H1 (cell line): ENCODE measurements at regions not wholly inside any gene's neighbourhood (a gene's known extent, or its start where the extent isn't known, plus 50 kb on each side); places are given as distances from the start of the nearest gene placed in this dataset.
A peak's percentile ranks its signal among the peaks of the same experiment; 100 is the strongest.

Source experiments
- CTCF ChIA-PET: fragments of 300-600 bp; sonication (Branson Sonifier 250); formaldehyde crosslinking; loops from one replicate; lab custom pipeline; 2021; ENCODE audit not compliant: partially characterized antibody; lab: Charles Lee
- POLR2A ChIA-PET: fragments of 300-600 bp; sonication (Branson Sonifier 250); formaldehyde crosslinking; loops from one replicate; lab custom pipeline; 2021; ENCODE audit warnings: inconsistent platforms; ENCODE audit not compliant: partially characterized antibody; lab: Charles Lee
- DNase-seq, 2 experiments: peaks; one replicate each; pipeline versions ENCODE4 v3.0.0 to v3.0.0-alpha.2; 2010 to 2022; ENCODE audit warnings: low spot score in 2 of 2, low read depth in 1 of 2, mixed read lengths in 1 of 2
- FAIRE-seq: peaks from 2 replicates; lab custom pipeline; 2011; peaks lifted over from hg19 to GRCh38; lab: Jason Lieb, UNC
- H2AFZ ChIP-seq: 2 replicates; pipeline ENCODE4 v1.8.1; 2012; ENCODE audit warnings: low read length, inconsistent platforms
- H2AK5ac ChIP-seq: 2 replicates; pipeline ENCODE4 v1.6.1; 2013; ENCODE audit warnings: low read depth, low read length
- H2BK120ac ChIP-seq: replicated peaks from 2 replicates; pipeline ENCODE3; 2013; ENCODE audit warnings: low read depth, low read length, inconsistent platforms
- H2BK12ac ChIP-seq: 2 replicates; pipeline ENCODE4 v1.6.1; 2013; ENCODE audit warnings: low read depth, low read length
- H2BK15ac ChIP-seq: 2 replicates; pipeline ENCODE4 v1.6.1; 2013; ENCODE audit warnings: low read length
- H2BK20ac ChIP-seq: 2 replicates; pipeline ENCODE4 v1.6.1; 2013; ENCODE audit warnings: low read length
- H2BK5ac ChIP-seq: 2 replicates; pipeline ENCODE4 v1.6.1; 2013; ENCODE audit warnings: low read depth, low read length
- H3K14ac ChIP-seq: 2 replicates; pipeline ENCODE4 v1.6.1; 2013; ENCODE audit warnings: inconsistent platforms; ENCODE audit not compliant: insufficient read length
- H3K18ac ChIP-seq: 2 replicates; pipeline ENCODE4 v1.6.1; 2013; ENCODE audit warnings: low read length; ENCODE audit errors: extremely low read depth
- H3K23ac ChIP-seq: 2 replicates; pipeline ENCODE4 v1.6.1; 2013; ENCODE audit warnings: inconsistent platforms; ENCODE audit not compliant: insufficient read length
- H3K23me2 ChIP-seq: 2 replicates; pipeline ENCODE4 v1.6.1; 2013; ENCODE audit warnings: low read depth, low read length
- H3K27ac ChIP-seq: 2 replicates; pipeline ENCODE4 v1.6.1; 2011; ENCODE audit warnings: low read depth, low read length, inconsistent platforms
- H3K27me3 ChIP-seq, 4 experiments: replicated peaks in 1 of 4; 1 replicate in 1 of 4; 2 replicates in 3 of 4; pipeline versions ENCODE4 v1.6.1 to v1.8.1; 2011 to 2013; ENCODE audit warnings: low read length in 3 of 4, mild to moderate bottlenecking in 3 of 4, inconsistent platforms in 2 of 4, mixed read lengths in 2 of 4, moderate library complexity in 1 of 4; ENCODE audit not compliant: control insufficient read depth in 3 of 4, insufficient read depth in 3 of 4; ENCODE audit errors: extremely low read depth in 1 of 4
- H3K36me3 ChIP-seq, 4 experiments: 2 replicates each; pipeline versions ENCODE4 v1.6.1 to v1.8.1; 2011 to 2013; ENCODE audit warnings: mild to moderate bottlenecking in 4 of 4, low read length in 3 of 4, moderate library complexity in 2 of 4, control low read depth in 1 of 4, inconsistent platforms in 1 of 4; ENCODE audit not compliant: insufficient read depth in 4 of 4, control insufficient read depth in 2 of 4
- H3K4ac ChIP-seq: replicated peaks from 2 replicates; pipeline ENCODE3; 2013; ENCODE audit warnings: low read length, low read depth, mixed read lengths, inconsistent platforms; ENCODE audit not compliant: insufficient read length
- H3K4me1 ChIP-seq, 4 experiments: replicated peaks in 1 of 4; 1 replicate in 1 of 4; 2 replicates in 3 of 4; pipeline versions ENCODE4 v1.6.1 to v1.8.1; 2011 to 2013; ENCODE audit warnings: low read length in 3 of 4, inconsistent platforms in 2 of 4, mixed read lengths in 1 of 4; ENCODE audit not compliant: insufficient read depth in 4 of 4, control insufficient read depth in 3 of 4
- H3K4me2 ChIP-seq, 2 experiments: 2 replicates each; pipeline versions ENCODE4 v1.6.1 to v1.8.1; 2011 to 2013; ENCODE audit warnings: low read depth in 2 of 2, low read length in 2 of 2, control low read depth in 1 of 2, inconsistent platforms in 1 of 2, mild to moderate bottlenecking in 1 of 2; ENCODE audit not compliant: insufficient read depth in 1 of 2
- H3K4me3 ChIP-seq, 4 experiments: fragments of 200-600, 300-600 bp in 1 of 4; sonication (generic), shearing (Covaris generic), sonication (Bioruptor Twin) in 1 of 4; 2 replicates each; pipeline versions ENCODE4 v1.5.1 to v1.8.1; 2011 to 2016; ENCODE audit warnings: low read length in 4 of 4, low read depth in 3 of 4, control low read depth in 2 of 4, inconsistent platforms in 2 of 4, mild to moderate bottlenecking in 2 of 4, mixed read lengths in 1 of 4, moderate library complexity in 1 of 4; ENCODE audit not compliant: insufficient read depth in 2 of 4; ENCODE audit errors: extremely low read depth in 1 of 4
- H3K56ac ChIP-seq: replicated peaks from 2 replicates; pipeline ENCODE3; 2013; ENCODE audit warnings: low read depth, mild to moderate bottlenecking, mixed read lengths, low read length, inconsistent platforms; ENCODE audit not compliant: insufficient read length
- H3K79me1 ChIP-seq: 2 replicates; pipeline ENCODE4 v1.6.1; 2013; ENCODE audit warnings: low read depth, low read length, control low read depth
- H3K79me2 ChIP-seq, 2 experiments: 2 replicates each; pipeline versions ENCODE4 v1.6.1 to v1.8.1; 2012 to 2013; ENCODE audit warnings: low read length in 2 of 2, mild to moderate bottlenecking in 2 of 2, inconsistent platforms in 1 of 2; ENCODE audit not compliant: insufficient read depth in 2 of 2, control insufficient read depth in 1 of 2
- H3K9ac ChIP-seq, 4 experiments: replicated peaks in 1 of 4; 1 replicate in 1 of 4; 2 replicates in 3 of 4; pipeline versions ENCODE4 v1.6.1 to v1.8.1; 2011 to 2013; ENCODE audit warnings: low read depth in 3 of 4, low read length in 3 of 4, control low read depth in 2 of 4, mild to moderate bottlenecking in 2 of 4, moderate library complexity in 2 of 4, inconsistent platforms in 1 of 4; ENCODE audit errors: extremely low read depth in 1 of 4
- H3K9me3 ChIP-seq, 2 experiments: 2 replicates each; pipeline versions ENCODE4 v1.6.1 to v1.8.1; 2012 to 2013; ENCODE audit warnings: mild to moderate bottlenecking in 2 of 2, moderate library complexity in 2 of 2, control low read depth in 1 of 2, inconsistent platforms in 1 of 2, low read depth in 1 of 2, low read length in 1 of 2, mixed read lengths in 1 of 2; ENCODE audit not compliant: insufficient read depth in 2 of 2
- H4K20me1 ChIP-seq, 2 experiments: replicated peaks in 1 of 2; 2 replicates each; pipeline versions ENCODE3 to v1.8.1; 2011 to 2013; ENCODE audit warnings: inconsistent platforms in 2 of 2, low read length in 2 of 2, mild to moderate bottlenecking in 1 of 2; ENCODE audit not compliant: insufficient read depth in 2 of 2, control insufficient read depth in 1 of 2
- H4K5ac ChIP-seq: 2 replicates; pipeline ENCODE4 v1.6.1; 2013; ENCODE audit warnings: low read length, low read depth, mixed read lengths, inconsistent platforms; ENCODE audit not compliant: insufficient read length
- H4K8ac ChIP-seq: 2 replicates; pipeline ENCODE4 v1.8.0; 2013; ENCODE audit warnings: mild to moderate bottlenecking, moderate library complexity, low read length, inconsistent platforms; ENCODE audit not compliant: insufficient read depth; ENCODE audit errors: extremely low read depth
- H4K91ac ChIP-seq: replicated peaks from 2 replicates; pipeline ENCODE3; 2013; ENCODE audit warnings: low read length, mixed read lengths, inconsistent platforms; ENCODE audit not compliant: insufficient read length
- BACH1 ChIP-seq: IDR thresholded peaks from 2 replicates; pipeline ENCODE4 v1.6.1; 2012; ENCODE audit warnings: low read length, improper control_type of control experiment
- FOSL1 ChIP-seq: IDR thresholded peaks from 2 replicates; pipeline ENCODE4 v1.6.1; 2011; ENCODE audit warnings: mild to moderate bottlenecking, low read depth, low read length, moderate library complexity; ENCODE audit not compliant: insufficient read depth
- MAFK ChIP-seq: IDR thresholded peaks from 2 replicates; pipeline ENCODE4 v1.6.1; 2012; ENCODE audit warnings: low read depth, mild to moderate bottlenecking, improper control_type of control experiment, low read length
- SP4 ChIP-seq: IDR thresholded peaks from 2 replicates; pipeline ENCODE4 v1.6.1; 2012; ENCODE audit warnings: low read length, inconsistent platforms
- SUZ12 ChIP-seq: fragments of 200-600 bp; sonication (generic); IDR thresholded peaks from 2 replicates; pipeline ENCODE4 v1.6.1; 2012; ENCODE audit warnings: mild to moderate bottlenecking, inconsistent platforms, low read length, moderate library complexity, mixed read lengths
- WGBS, 2 experiments: shearing (Covaris generic) in 1 of 2; methylation state at CpG; one replicate each; pipeline versions ENCODE4 v1.1.6 to v1.1.7; 2013 to 2015; ENCODE audit warnings: low lambda C conversion rate in 2 of 2, mixed read lengths in 2 of 2, inconsistent platforms in 1 of 2, low coverage in 1 of 2, missing lambda C conversion rate in 1 of 2; ENCODE audit not compliant: insufficient replicate concordance in 2 of 2, insufficient coverage in 1 of 2, insufficient read length in 1 of 2; ENCODE audit errors: extremely low coverage in 1 of 2, missing lambda C conversion rate in 1 of 2; 5-methylcytosine and 5-hydroxymethylcytosine counted together

DNA sequence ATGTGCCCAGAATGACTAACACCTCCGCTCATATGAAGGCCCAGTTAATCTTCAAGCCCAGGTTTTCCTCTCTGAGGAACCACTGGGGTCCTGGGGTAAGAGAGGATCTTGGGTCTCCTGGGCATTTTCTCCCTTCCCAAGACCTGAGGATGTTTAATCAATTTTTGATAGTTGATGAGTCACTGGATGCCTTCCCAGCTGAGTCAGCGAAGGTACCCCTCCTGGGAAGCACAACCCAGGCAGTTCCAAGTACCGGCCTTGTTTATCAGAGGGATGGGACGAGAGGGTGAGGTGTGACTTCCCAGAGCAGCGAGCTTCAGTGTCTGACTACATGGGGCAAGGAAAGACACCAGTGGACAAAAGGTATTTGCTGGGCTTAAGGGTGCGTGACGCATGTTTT is 119.6 kb upstream of the IL12B start:
- Histone ChIP-seq H2AFZ (no peak overlapping the region), H3K27me3 (no peaks in the 10 kb centered on the region), H4K8ac (no peak overlapping the region), H4K5ac (no peak overlapping the region), H3K79me2 (no peaks in the 10 kb centered on the region), H4K20me1 (no peaks in the 10 kb centered on the region), H2AK5ac (no peak overlapping the region), H3K56ac (no peak overlapping the region), H3K14ac (no peak overlapping the region), H3K79me1 (no peaks in the 10 kb centered on the region), H3K4ac (no peak overlapping the region), H3K4me1 (no peaks in the 10 kb centered on the region), H3K9me3 (no peaks in the 10 kb centered on the region), H3K23ac (no peak overlapping the region), H3K36me3 (no peaks in the 10 kb centered on the region), H2BK5ac (no peak overlapping the region), H3K18ac (no peak overlapping the region), H2BK120ac (no peak overlapping the region), H3K9ac (no peak overlapping the region), H4K91ac (no peak overlapping the region), H2BK12ac (no peak overlapping the region), H2BK15ac (no peak overlapping the region), H2BK20ac (no peak overlapping the region), H3K27ac (no peak overlapping the region), H3K4me2 (no peak overlapping the region), H3K23me2 (no peaks in the 10 kb centered on the region), H3K4me3 (no peak overlapping the region)
- no peak for DNase-seq
- ChIA-PET CTCF (interaction anchor here (1.2 to 9.1 kb wide), 5 partner anchors 7 to 537 kb away, joined by 3 to 74 read pairs (median 7); no protein-coding TSS in a partner anchor), POLR2A (no interaction called here)
- 94% methylated on average over 7 of the region's 7 CpGs; no CpG with 5 or more reads in 1 of the 2 experiments for WGBS, 2 experiments
- no peak for FAIRE-seq
- TF ChIP-seq MAFK (peak; percentile 51; the same call in 1 of the 2 replicates), SP4 (no peak), SUZ12 (no peak), BACH1 (peak; percentile 85), FOSL1 (no peak)
